GM23338 (cell line): ENCODE measurements at regions not wholly inside any gene's neighbourhood (a gene's known extent, or its start where the extent isn't known, plus 50 kb on each side); places are given as distances from the start of the nearest gene placed in this dataset.
"Not testable (repeated sequence)": the region's sequence is repeated elsewhere in the genome, so short reads cannot be mapped to it uniquely, and the experiment has no call there.

Experiments
- ATAC-seq: fragments of 200-7000 bp; cut with Tn5 transposase; 3 replicates; pipeline ENCODE4 v1.9.1; 2020
- DNase-seq: peaks from one replicate; pipeline ENCODE4 v3.0.0-alpha.2; 2015; ENCODE audit warnings: low spot score
- H2AFZ ChIP-seq: fragments of 200-600 bp; sonication (generic); 2 replicates; pipeline ENCODE4 v1.8.0; 2016; ENCODE audit warnings: antibody characterized with exemption, mild to moderate bottlenecking, moderate library complexity
- H3F3A ChIP-seq: fragments of 200-600 bp; sonication (generic); replicated peaks from 2 replicates; pipeline ENCODE4 v1.8.0; 2017; ENCODE audit warnings: antibody characterized with exemption, mixed run types, low read depth
- H3K27ac ChIP-seq: fragments of 200-600 bp; sonication (generic); 2 replicates; pipeline ENCODE4 v1.6.1; 2016; ENCODE audit warnings: low read depth
- H3K27me3 ChIP-seq: fragments of 200-600 bp; sonication (generic); 2 replicates; pipeline ENCODE4 v1.8.0; 2016; ENCODE audit warnings: mild to moderate bottlenecking, mixed run types, moderate library complexity; ENCODE audit not compliant: insufficient read depth
- H3K36me3 ChIP-seq: fragments of 200-600 bp; sonication (generic); 2 replicates; pipeline ENCODE4 v1.8.0; 2016; ENCODE audit warnings: mild to moderate bottlenecking; ENCODE audit not compliant: insufficient read depth
- H3K4me1 ChIP-seq: fragments of 200-600 bp; sonication (generic); 2 replicates; pipeline ENCODE4 v1.8.0; 2016; ENCODE audit warnings: mild to moderate bottlenecking, moderate library complexity; ENCODE audit not compliant: insufficient read depth
- H3K4me2 ChIP-seq: fragments of 200-600 bp; sonication (generic); 2 replicates; pipeline ENCODE4 v1.7.1; 2017; ENCODE audit warnings: mixed run types
- H3K4me3 ChIP-seq: fragments of 200-600 bp; sonication (generic); 2 replicates; pipeline ENCODE4 v1.6.1; 2016; ENCODE audit warnings: mixed run types
- H3K79me2 ChIP-seq: fragments of 200-600 bp; sonication (generic); replicated peaks from 2 replicates; pipeline ENCODE4 v1.8.0; 2017; ENCODE audit warnings: mild to moderate bottlenecking; ENCODE audit not compliant: insufficient read depth
- H3K9me2 ChIP-seq: fragments of 200-600 bp; sonication (generic); 2 replicates; pipeline ENCODE4 v1.8.0; 2017; ENCODE audit not compliant: insufficient read depth
- H4K20me1 ChIP-seq: fragments of 200-600 bp; sonication (generic); replicated peaks from 2 replicates; pipeline ENCODE4 v1.8.0; 2017; ENCODE audit warnings: mild to moderate bottlenecking; ENCODE audit not compliant: insufficient read depth
- H3K27ac Mint-ChIP-seq: 2 replicates; pipeline ENCODE4 v1.8.0; 2020; ENCODE audit warnings: inconsistent platforms, mild to moderate bottlenecking, moderate library complexity, mixed read lengths
- H3K27me3 Mint-ChIP-seq: 3 replicates; pipeline ENCODE4 v1.8.0; 2022; ENCODE audit warnings: low read depth, mild to moderate bottlenecking, moderate library complexity, mixed read lengths, inconsistent platforms; ENCODE audit not compliant: insufficient read depth, poor library complexity
- H3K36me3 Mint-ChIP-seq: 3 replicates; pipeline ENCODE4 v1.8.0; 2021; ENCODE audit warnings: low read depth, mild to moderate bottlenecking, inconsistent platforms, moderate library complexity, mixed read lengths
- H3K4me1 Mint-ChIP-seq: 3 replicates; pipeline ENCODE4 v1.8.0; 2020; ENCODE audit warnings: mild to moderate bottlenecking, inconsistent platforms, mixed read lengths
- H3K4me3 Mint-ChIP-seq: 3 replicates; pipeline ENCODE4 v1.8.0; 2021; ENCODE audit warnings: moderate library complexity, mild to moderate bottlenecking, inconsistent platforms, mixed read lengths
- H3K9me3 Mint-ChIP-seq: 3 replicates; pipeline ENCODE4 v1.8.0; 2020; ENCODE audit warnings: moderate library complexity, mild to moderate bottlenecking, inconsistent platforms, mixed read lengths
- CTCF ChIP-seq, 2 experiments: fragments of 200-600 bp in 1 of 2; sonication (generic) in 1 of 2; conservative IDR thresholded peaks; 2 replicates each; pipeline versions ENCODE4 v1.5.1 to v1.6.1; 2016 to 2017; ENCODE audit warnings: antibody characterized with exemption in 2 of 2, low read depth in 2 of 2, mild to moderate bottlenecking in 2 of 2, moderate library complexity in 1 of 2

GRCh38 chr2:94586032-94586982 is 284.9 kb upstream of the TEKT4 start:
- H3K4me1 Mint-ChIP-seq, H3F3A ChIP-seq, H3K4me2 ChIP-seq, H3K79me2 ChIP-seq, ATAC-seq, H3K27ac ChIP-seq, H3K9me2 ChIP-seq, H3K36me3 ChIP-seq, H4K20me1 ChIP-seq, H3K9me3 Mint-ChIP-seq, H3K4me3 Mint-ChIP-seq, H2AFZ ChIP-seq, H3K4me3 ChIP-seq, H3K27ac Mint-ChIP-seq, H3K4me1 ChIP-seq, H3K36me3 Mint-ChIP-seq: not testable (repeated sequence)
- H3K27me3 ChIP-seq, result peaks cover 36% of the 10 kb centered on the region; the same call in 1 of the 2 replicates
- peak; percentile 19 for DNase-seq
- peak; percentile 11 to 48; a peak in 2 of 4 replicates for TF ChIP-seq CTCF (conservative IDR thresholded peaks at IDR 0.05; ENCODE audit: low read depth in 2 of 2)
- H3K27me3 Mint-ChIP-seq, result peaks cover 58% of the 10 kb centered on the region

GRCh38 chr2:94587042-94587441 is 284.2 kb upstream of the TEKT4 start:
- H3K27me3 Mint-ChIP-seq, result peaks cover 64% of the 10 kb centered on the region
- H3K4me1 ChIP-seq, DNase-seq, H4K20me1 ChIP-seq, H3K4me3 Mint-ChIP-seq, H3K9me3 Mint-ChIP-seq, H3K4me2 ChIP-seq, H3K9me2 ChIP-seq, H3K36me3 ChIP-seq, H3K36me3 Mint-ChIP-seq, H3K79me2 ChIP-seq, H2AFZ ChIP-seq, H3K4me1 Mint-ChIP-seq, H3K27ac ChIP-seq, H3F3A ChIP-seq, H3K4me3 ChIP-seq, H3K27ac Mint-ChIP-seq, ATAC-seq: not testable (repeated sequence)
- H3K27me3 ChIP-seq, result peaks cover 40% of the 10 kb centered on the region; the same call in 1 of the 2 replicates

GRCh38 chr2:94594019-94594836 is 277.0 kb upstream of the TEKT4 start:
- H3K27me3 Mint-ChIP-seq, result peaks cover 79% of the 10 kb centered on the region
- not testable (repeated sequence) for H2AFZ ChIP-seq, DNase-seq, H3K4me1 Mint-ChIP-seq, H3K9me3 Mint-ChIP-seq, H3K4me3 Mint-ChIP-seq, H3K27ac ChIP-seq, H3K4me1 ChIP-seq, H3K36me3 Mint-ChIP-seq, H3K36me3 ChIP-seq, H4K20me1 ChIP-seq, H3K4me2 ChIP-seq, H3F3A ChIP-seq, H3K27ac Mint-ChIP-seq, H3K4me3 ChIP-seq, H3K79me2 ChIP-seq, H3K9me2 ChIP-seq, ATAC-seq
- peaks cover 38% of the 10 kb centered on the region for H3K27me3 ChIP-seq

- not testable (repeated sequence) for H3K4me3 Mint-ChIP-seq, H2AFZ ChIP-seq, H3K4me2 ChIP-seq, H3K36me3 Mint-ChIP-seq, H3K27ac ChIP-seq, H3K4me3 ChIP-seq, H3K27ac Mint-ChIP-seq, DNase-seq, H3K36me3 ChIP-seq, H3K9me2 ChIP-seq, H3K9me3 Mint-ChIP-seq, H3K4me1 Mint-ChIP-seq, H3K4me1 ChIP-seq, ATAC-seq, H4K20me1 ChIP-seq, H3K79me2 ChIP-seq, H3F3A ChIP-seq
- peaks cover 47% of the 10 kb centered on the region for H3K27me3 ChIP-seq
- H3K27me3 Mint-ChIP-seq, result peaks cover 83% of the 10 kb centered on the region
Measured at GRCh38 chr2:94595956-94596355, 275.3 kb upstream of the TEKT4 start.

GRCh38 chr2:94598075-94598713 is 273.0 kb upstream of the TEKT4 start:
- DNase-seq, H3K27ac ChIP-seq, H3K4me1 Mint-ChIP-seq, H3K79me2 ChIP-seq, H3K9me3 Mint-ChIP-seq, ATAC-seq, H4K20me1 ChIP-seq, H3K4me3 Mint-ChIP-seq, H3K36me3 Mint-ChIP-seq, H3K36me3 ChIP-seq, H2AFZ ChIP-seq, H3F3A ChIP-seq, H3K4me2 ChIP-seq, H3K4me1 ChIP-seq, H3K4me3 ChIP-seq, H3K9me2 ChIP-seq, H3K27ac Mint-ChIP-seq: not testable (repeated sequence)
- peaks cover 43% of the 10 kb centered on the region for H3K27me3 ChIP-seq
- peaks cover 88% of the 10 kb centered on the region for H3K27me3 Mint-ChIP-seq
